GM12874 (cell line): ENCODE measurements at regions not wholly inside any gene's neighbourhood (a gene's known extent, or its start where the extent isn't known, plus 50 kb on each side); places are given as distances from the start of the nearest gene placed in this dataset.

ENCODE experiments used
- CTCF ChIP-seq: IDR thresholded peaks from 2 replicates; pipeline ENCODE4 v1.5.1; 2011; ENCODE audit warnings: low read depth, mild to moderate bottlenecking, control low read depth, low read length, moderate library complexity; ENCODE audit not compliant: insufficient read depth

DNA sequence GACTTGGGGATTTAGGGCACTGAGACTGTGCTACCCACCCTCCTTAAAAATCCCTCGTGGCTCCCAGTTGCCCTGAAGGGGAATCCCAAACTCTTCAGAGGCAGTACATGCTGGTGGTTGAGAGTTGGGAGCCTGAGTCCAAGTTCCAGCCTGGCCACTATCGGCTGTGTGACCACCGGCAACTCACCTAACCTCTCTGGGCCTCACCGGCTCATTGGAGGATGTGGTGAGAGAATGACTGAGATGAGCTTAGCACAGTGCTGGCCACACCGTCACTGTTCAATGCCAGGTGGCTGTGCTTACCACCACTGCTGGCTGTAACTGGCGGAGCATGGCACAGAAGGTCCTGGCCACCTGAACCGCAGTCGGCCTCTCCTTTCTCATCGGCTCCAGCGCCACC, 200.2 kb downstream of the C9orf50 start:
- TF ChIP-seq CTCF: no peak

DNA sequence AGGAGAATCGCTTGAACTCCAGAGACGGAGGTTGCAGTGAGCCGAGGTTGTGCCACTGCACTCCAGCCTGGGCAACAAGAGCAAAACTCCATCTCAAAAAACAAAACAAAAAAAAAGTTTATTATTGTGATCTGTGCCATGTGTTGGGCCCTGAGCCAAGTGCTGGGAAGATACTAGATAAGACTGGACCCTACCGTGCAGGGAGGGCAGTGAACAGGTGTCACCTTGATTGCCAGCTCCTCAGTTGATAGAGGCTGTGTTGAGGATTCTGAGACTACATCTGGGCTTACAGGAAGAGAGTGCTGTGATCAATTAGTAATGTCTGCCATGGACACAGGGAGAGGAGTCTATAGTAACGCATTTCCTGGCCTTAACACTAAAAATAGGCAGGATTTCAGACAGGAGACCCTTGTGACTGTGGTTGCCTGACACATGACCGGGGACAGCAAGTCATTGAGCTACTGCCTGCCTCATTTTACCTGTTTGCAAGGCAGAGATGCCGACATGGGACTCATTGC, 201.5 kb downstream of the C9orf50 start:
- TF ChIP-seq CTCF: no peak

GRCh38 chr9:129418451-129418850, 202.4 kb downstream of the C9orf50 start:
- no peak for TF ChIP-seq CTCF

DNA sequence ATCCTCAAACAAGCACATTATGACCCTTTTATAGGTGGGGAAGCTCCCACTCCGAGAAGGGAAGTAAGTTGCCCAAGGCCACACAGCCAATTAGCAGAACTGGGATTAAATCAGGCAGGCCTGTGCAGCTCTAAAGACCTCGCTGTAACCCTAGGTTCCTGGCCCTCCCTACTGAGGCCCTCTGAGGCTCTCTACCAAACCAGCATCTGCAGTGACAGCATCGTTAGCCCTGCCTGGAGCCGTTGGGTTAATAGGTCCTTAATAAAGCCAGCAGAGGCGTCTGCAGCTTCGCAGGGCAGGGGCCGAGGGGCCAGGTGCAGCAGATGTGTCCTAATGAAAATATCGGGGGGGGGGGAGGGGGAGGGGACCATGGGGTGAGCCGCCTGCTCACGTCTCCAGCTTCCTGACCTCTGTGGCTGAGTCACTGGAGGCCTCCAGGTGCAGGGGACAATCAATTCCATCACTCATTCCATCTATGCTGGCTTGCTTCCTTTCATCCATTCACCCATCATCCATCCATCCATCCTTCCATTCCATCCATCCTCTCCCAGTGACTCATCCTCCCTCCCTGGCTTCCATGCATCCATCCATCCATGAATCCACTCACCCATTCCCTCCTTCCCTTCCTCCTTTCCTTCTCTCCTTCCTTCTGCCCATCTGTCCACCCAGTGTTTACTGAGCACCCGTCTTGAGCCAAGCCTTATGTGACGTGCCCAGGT, 203.9 kb downstream of the C9orf50 start:
- no peak for TF ChIP-seq CTCF

DNA sequence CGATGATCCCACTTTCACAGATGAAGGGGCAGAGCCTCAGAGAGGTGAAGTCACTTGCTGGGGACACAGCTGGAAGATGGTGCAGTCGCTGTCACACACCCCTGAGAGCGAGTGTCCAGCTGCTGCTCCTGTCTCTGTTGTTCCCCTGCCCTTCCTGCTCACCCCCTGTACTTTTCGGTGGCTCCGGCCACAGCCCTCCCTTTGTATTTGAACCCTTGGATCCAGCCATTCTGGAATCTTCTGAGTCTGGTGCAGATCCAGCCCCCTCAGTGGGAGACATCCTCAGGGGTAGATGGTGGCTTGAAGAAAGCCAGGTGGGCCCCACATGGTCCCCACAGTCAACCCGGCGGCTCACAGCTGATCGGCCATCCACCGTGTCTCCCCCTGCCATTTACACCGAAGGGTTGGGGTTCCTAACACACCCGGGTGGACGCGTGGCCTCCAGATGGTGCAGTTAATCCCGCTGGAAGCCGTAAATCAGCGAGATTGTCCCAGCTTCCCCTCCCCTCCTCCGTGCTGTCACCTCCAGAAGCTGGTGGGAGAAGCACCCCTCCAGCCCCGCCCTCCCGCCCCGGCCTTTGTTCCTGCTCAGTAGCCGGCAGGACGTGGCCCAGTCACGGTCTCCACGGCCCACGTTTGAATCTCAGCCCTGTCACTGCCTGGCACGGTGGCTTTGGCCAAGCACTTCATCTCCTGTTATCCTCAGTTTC, 204.8 kb downstream of the C9orf50 start:
- TF ChIP-seq CTCF: no peak

GRCh38 chr9:129414993-129415941, 205.6 kb downstream of the C9orf50 start:
- no peak for TF ChIP-seq CTCF
